SK-N-SH treated with all-trans-retinoic acid at 6 μM for 48 hours (cell line): ENCODE measurements at regions not wholly inside any gene's neighbourhood (a gene's known extent, or its start where the extent isn't known, plus 50 kb on each side); places are given as distances from the start of the nearest gene placed in this dataset.
"Not testable (repeated sequence)": the region's sequence is repeated elsewhere in the genome, so short reads cannot be mapped to it uniquely, and the experiment has no call there.

Source experiments
- ATAC-seq: fragments of 200-7000 bp; cut with Tn5 transposase; 3 replicates; pipeline ENCODE4 v1.9.1; 2020; ENCODE audit warnings: mild to moderate bottlenecking, moderate library complexity
- ARNTL ChIP-seq: fragments of 450-650 bp; formaldehyde crosslinking; IDR thresholded peaks from 2 replicates; pipeline ENCODE4 v1.5.0; 2020; ENCODE audit warnings: low read depth, mild to moderate bottlenecking, moderate library complexity, borderline replicate concordance
- BACH2 ChIP-seq: fragments of 250-450 bp; sonication (Bioruptor Pico); IDR thresholded peaks from 2 replicates; pipeline ENCODE4 v1.9.0; 2021; ENCODE audit warnings: mild to moderate bottlenecking, borderline replicate concordance
- CREB5 ChIP-seq: fragments of 250-450 bp; sonication (Bioruptor Pico); IDR thresholded peaks from 2 replicates; pipeline ENCODE4 v1.5.1; 2020; ENCODE audit warnings: low read depth, mild to moderate bottlenecking, moderate library complexity
- CSDC2 ChIP-seq: fragments of 250-450 bp; sonication (Bioruptor Pico); IDR thresholded peaks from 2 replicates; pipeline ENCODE4 v1.5.0; 2020; ENCODE audit warnings: mild to moderate bottlenecking, moderate library complexity
- CSRNP3 ChIP-seq: fragments of 250-450 bp; sonication (Bioruptor Pico); IDR thresholded peaks from 2 replicates; pipeline ENCODE4 v1.5.1; 2021; ENCODE audit warnings: mild to moderate bottlenecking, moderate library complexity
- GLIS3 ChIP-seq: fragments of 250-450 bp; sonication (Bioruptor Pico); IDR thresholded peaks from 2 replicates; pipeline ENCODE4 v1.5.0; 2020; ENCODE audit warnings: mild to moderate bottlenecking, moderate library complexity
- ISL1 ChIP-seq: fragments of 250-450 bp; sonication (Bioruptor Pico); IDR thresholded peaks from 2 replicates; pipeline ENCODE4 v2.1.2; 2022; ENCODE audit warnings: mild to moderate bottlenecking, moderate library complexity
- OSR1 ChIP-seq: fragments of 250-450 bp; sonication (Bioruptor Pico); IDR thresholded peaks from 2 replicates; pipeline ENCODE4 v1.8.0; 2022; ENCODE audit warnings: moderate library complexity, mild to moderate bottlenecking, inconsistent platforms
- PPARA ChIP-seq: fragments of 250-450 bp; sonication (Bioruptor Pico); IDR thresholded peaks from 2 replicates; pipeline ENCODE4 v1.5.0; 2020; ENCODE audit warnings: mild to moderate bottlenecking, borderline replicate concordance
- TOX ChIP-seq: fragments of 250-450 bp; sonication (Bioruptor Pico); IDR thresholded peaks from 2 replicates; pipeline ENCODE4 v1.8.0; 2021; ENCODE audit warnings: mild to moderate bottlenecking, moderate library complexity, borderline replicate concordance
- TSHZ2 ChIP-seq: fragments of 250-450 bp; sonication (Bioruptor Pico); IDR thresholded peaks from 2 replicates; pipeline ENCODE4 v1.5.0; 2020; ENCODE audit warnings: mild to moderate bottlenecking, moderate library complexity
- ZC3H10 ChIP-seq: fragments of 250-450 bp; sonication (Bioruptor Pico); IDR thresholded peaks from 2 replicates; pipeline ENCODE4 v1.5.1; 2021; ENCODE audit warnings: mild to moderate bottlenecking, moderate library complexity
- ZFP3 ChIP-seq: fragments of 250-450 bp; sonication (Bioruptor Pico); IDR thresholded peaks from 2 replicates; pipeline ENCODE4 v1.5.0; 2020; ENCODE audit warnings: mild to moderate bottlenecking, moderate library complexity
- ZFP30 ChIP-seq: fragments of 450-650 bp; formaldehyde crosslinking; IDR thresholded peaks from 2 replicates; pipeline ENCODE4 v1.5.0; 2022; ENCODE audit warnings: mild to moderate bottlenecking, moderate library complexity
- ZNF565 ChIP-seq: fragments of 450-650 bp; formaldehyde crosslinking; conservative IDR thresholded peaks from 2 replicates; pipeline ENCODE4 v1.5.0; 2020; ENCODE audit warnings: low read depth, mild to moderate bottlenecking, moderate library complexity
- ZNF70 ChIP-seq: fragments of 450-650 bp; formaldehyde crosslinking; IDR thresholded peaks from 2 replicates; pipeline ENCODE4 v1.5.0; 2020; ENCODE audit warnings: mild to moderate bottlenecking, moderate library complexity
- ZNF8 ChIP-seq: fragments of 450-650 bp; formaldehyde crosslinking; IDR thresholded peaks from 2 replicates; pipeline ENCODE4 v1.5.0; 2020; ENCODE audit warnings: mild to moderate bottlenecking, moderate library complexity

- peak; percentile 38 for ATAC-seq
- TF ChIP-seq GLIS3 (CRISPR knock-in tag) (0 out of 2 replicates have a peak, but pooled peaks have one; percentile 13), ISL1 (CRISPR knock-in tag) (peak; percentile 17; the same call in 1 of the 2 replicates)
These were observed 205.4 kb downstream of the BCAS1 start for GRCh38 chr20:53864765-53865683.

- ATAC-seq, result not testable (repeated sequence)
These were observed 206.3 kb downstream of the BCAS1 start for GRCh38 chr20:53863923-53864641.

GRCh38 chr20:53863535-53863922 is 206.9 kb downstream of the BCAS1 start:
- not testable (repeated sequence) for ATAC-seq

GRCh38 chr20:53863039-53863438 is 207.4 kb downstream of the BCAS1 start:
- not testable (repeated sequence) for ATAC-seq

GRCh38 chr20:53862490-53862889 is 207.9 kb downstream of the BCAS1 start:
- not testable (repeated sequence) for ATAC-seq

- not testable (repeated sequence) for ATAC-seq
These were observed 208.3 kb downstream of the BCAS1 start for GRCh38 chr20:53862136-53862397.

- no peak for TF ChIP-seq ZFP3 (CRISPR knock-in tag)
- TF ChIP-seq ISL1 (CRISPR knock-in tag), result no peak
- TF ChIP-seq PPARA (CRISPR knock-in tag), result no peak
- TF ChIP-seq OSR1 (CRISPR knock-in tag), result no peak
- TF ChIP-seq TOX, result no peak
- TF ChIP-seq ZC3H10 (CRISPR knock-in tag), result no peak
- no peak for TF ChIP-seq ARNTL (CRISPR knock-in tag)
- no peak for TF ChIP-seq TSHZ2
- TF ChIP-seq ZNF8 (CRISPR knock-in tag), result no peak
- no peak for ATAC-seq
These were observed 210.7 kb downstream of the BCAS1 start for GRCh38 chr20:53859684-53860083.

GRCh38 chr20:53859009-53859408 is 211.4 kb downstream of the BCAS1 start:
- not testable (repeated sequence) for ATAC-seq

GRCh38 chr20:53858516-53858915 is 211.9 kb downstream of the BCAS1 start:
- not testable (repeated sequence) for ATAC-seq

GRCh38 chr20:53857723-53858236 is 212.6 kb downstream of the BCAS1 start:
- no peak for ATAC-seq
- TF ChIP-seq ZNF565 (no peak), ZFP30 (CRISPR knock-in tag) (no peak), CREB5 (no peak), ZNF70 (CRISPR knock-in tag) (no peak), GLIS3 (CRISPR knock-in tag) (no peak), OSR1 (CRISPR knock-in tag) (no peak), CSRNP3 (CRISPR knock-in tag) (no peak), ZNF8 (CRISPR knock-in tag) (no peak), BACH2 (no peak), TSHZ2 (no peak), CSDC2 (no peak)
